HK-2 (cell line): ENCODE measurements at regions not wholly inside any gene's neighbourhood (a gene's known extent, or its start where the extent isn't known, plus 50 kb on each side); places are given as distances from the start of the nearest gene placed in this dataset.
"Not testable (repeated sequence)": the region's sequence is repeated elsewhere in the genome, so short reads cannot be mapped to it uniquely, and the experiment has no call there.

Experiments
- DNase-seq: peaks from one replicate; pipeline ENCODE4 v3.0.0-alpha.2; 2018; ENCODE audit not compliant: unreplicated experiment

GRCh38 chrX:155819966-155820491 is 61.1 kb upstream of the VAMP7 start:
- peak; percentile 48 for DNase-seq

DNA sequence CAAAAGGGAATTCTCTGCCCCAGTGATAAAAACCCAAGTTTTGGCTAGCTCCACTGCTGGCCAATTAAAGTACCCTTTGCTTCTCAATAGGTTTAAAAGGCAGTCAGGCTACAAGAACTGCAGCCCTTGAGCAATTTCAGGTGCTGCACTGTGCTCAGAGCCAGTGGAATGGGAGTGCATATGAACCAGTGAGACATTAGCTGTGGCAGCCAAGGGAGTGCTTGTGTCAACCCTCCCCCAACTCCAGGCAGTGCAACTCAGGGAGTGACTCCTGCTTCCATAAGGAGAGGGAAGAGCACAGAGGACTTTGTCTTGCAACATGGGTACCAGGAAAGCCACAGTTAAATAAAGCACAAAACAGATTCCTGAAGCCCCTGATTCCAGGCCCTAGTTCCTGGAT is 61.6 kb upstream of the VAMP7 start:
- no peak for DNase-seq

- DNase-seq: not testable (repeated sequence)
Observed at GRCh38 chrX:155814391-155814790, 66.8 kb upstream of the VAMP7 start.

DNA sequence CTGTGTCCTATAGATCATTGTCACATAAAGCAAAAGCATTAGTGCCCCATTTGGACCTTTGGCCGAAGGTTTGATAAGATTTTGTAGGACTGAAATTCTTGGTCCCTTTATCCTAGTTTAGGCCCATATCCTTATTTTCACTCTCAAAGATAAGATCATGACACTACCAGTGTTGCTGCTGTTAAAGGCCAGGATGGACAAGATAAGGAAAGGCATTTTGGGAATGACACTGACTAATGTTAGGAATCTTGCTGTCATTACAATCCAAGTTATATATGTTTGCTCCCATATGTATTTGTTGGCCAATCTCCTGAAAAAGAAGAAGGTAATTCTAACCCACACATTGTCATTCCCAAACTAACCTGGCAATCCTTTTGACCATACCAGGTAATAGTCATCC is 101.3 kb upstream of the VAMP7 start:
- DNase-seq: no peak

DNA sequence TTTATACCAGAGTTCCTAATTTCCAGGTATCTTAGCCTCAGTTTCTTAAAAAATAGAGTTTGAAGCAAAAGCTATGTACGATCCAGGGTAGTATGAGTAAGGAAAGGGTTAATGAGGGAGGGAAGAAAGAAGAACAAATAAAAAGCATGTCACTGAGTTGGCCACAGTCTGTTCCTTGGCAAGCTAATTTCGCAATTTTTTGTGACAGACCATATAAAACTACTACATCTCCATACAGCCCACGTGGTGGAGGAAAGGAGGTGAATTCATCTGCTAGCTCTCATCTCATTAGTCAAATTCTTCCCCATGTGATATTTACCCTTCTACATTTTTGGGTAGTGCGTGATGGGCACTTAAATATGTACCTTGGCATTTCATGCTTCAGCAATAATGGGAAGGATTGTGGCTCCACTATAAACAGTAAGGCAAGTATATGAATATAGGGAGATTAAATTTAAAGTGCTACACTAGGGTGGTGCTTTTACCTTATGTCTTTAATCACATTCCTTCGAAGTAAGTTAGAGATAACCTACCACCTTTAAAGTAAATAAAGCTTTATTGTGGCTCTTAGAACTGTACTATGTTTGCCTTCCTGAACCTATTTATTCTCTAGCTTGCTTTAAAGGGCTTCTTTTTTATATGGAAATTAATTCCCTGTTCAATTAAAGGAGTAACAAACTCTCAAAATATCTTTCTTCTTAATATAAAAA is 102.1 kb upstream of the VAMP7 start:
- DNase-seq: no peak

- DNase-seq: no peak
Observed at GRCh38 chrX:155774387-155774786, 106.8 kb upstream of the VAMP7 start.

GRCh38 chrX:155767876-155768769 is 113.0 kb upstream of the VAMP7 start:
- no peak for DNase-seq

DNA sequence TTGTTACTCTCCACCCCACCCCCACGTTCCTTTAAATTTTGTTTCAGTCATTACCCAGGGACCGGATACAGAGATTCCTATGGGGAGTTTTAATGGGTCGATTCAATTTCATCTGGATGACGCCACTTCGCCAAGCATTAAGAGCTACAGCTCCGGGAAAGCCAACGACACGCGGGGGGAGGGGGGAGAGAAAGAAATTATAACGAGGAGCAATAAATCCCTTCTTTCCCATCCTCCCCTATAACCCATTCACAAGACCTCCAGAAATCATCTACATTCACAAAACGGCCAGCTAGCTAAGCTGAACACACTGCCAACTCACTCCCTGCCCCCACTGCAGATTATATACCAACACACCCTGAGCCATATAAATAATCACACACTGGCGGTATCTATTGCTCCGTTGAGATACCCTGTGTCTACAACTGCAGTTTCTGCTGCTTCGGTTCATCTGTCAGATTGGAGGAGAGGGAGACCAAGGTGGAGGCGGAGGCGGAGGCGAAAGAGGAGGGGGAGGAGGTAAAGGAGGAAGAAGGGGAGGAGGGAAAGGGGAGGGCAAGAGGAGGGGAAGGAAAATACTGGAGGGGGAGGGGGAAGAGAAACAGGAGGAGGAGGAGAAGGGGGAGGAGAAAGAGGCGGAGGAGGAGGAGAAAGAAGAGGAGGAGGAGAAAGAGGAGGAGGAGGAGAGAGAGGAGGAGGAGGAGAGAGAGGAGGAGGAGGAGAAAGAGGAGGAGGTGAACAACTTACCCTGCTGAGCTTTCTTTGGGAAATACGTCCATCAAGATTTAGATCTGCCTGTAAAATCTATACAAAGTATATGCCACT is 113.9 kb upstream of the VAMP7 start:
- peak; percentile 40 for DNase-seq

DNA sequence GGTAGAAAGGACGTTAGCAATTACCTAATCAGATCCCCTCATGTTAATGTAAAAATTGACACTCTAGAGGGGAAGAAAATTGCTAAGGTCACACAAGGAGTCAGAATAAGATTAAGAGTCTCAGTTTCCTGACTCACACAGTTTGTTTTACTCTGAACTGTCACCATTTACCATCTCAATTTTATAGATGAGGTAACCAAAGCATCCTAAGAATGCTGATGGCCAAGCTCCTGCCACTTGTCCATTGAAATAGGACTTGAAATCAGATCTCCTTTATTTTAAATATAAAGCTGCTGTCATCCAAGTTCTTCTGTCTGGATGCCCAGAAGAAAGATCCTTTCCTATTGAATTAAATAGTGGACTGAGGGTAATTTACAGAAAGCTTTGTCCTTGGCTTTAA is 114.8 kb upstream of the VAMP7 start:
- no peak for DNase-seq

GRCh38 chrX:155761185-155761584 is 120.0 kb upstream of the VAMP7 start:
- DNase-seq: no peak

DNA sequence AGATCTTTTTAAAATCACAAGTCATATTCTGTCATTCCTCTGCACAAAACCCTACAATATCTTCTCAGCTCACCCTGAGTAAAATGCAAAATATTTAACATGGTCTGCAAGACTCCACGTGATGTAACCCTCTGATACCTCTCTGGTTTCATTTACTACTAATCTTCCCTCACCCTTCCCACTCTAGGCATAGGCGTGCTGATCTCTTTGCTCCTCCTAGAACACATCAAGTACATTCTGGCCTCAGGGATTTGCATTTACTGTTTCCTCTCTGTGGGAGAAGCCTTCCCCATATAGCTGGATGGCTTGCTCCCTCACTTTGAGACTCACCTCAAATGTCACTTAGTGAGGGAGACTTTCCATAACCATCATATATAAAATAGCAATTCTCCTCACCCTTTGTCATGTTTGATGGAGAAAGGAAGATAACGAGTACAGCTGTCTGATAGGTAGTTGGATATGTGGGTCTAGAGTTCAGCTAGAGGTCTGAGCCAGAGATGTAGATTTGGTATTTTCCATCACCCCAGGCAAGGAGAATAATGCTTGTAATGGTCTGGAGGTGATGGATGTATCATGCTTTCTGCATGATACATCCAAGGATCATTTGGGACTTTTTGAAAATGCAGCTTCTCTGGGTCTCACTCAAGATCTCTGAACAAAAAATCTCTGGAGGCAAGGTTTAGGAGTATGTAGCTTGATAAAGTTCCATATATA is 123.9 kb upstream of the VAMP7 start:
- no peak for DNase-seq

DNA sequence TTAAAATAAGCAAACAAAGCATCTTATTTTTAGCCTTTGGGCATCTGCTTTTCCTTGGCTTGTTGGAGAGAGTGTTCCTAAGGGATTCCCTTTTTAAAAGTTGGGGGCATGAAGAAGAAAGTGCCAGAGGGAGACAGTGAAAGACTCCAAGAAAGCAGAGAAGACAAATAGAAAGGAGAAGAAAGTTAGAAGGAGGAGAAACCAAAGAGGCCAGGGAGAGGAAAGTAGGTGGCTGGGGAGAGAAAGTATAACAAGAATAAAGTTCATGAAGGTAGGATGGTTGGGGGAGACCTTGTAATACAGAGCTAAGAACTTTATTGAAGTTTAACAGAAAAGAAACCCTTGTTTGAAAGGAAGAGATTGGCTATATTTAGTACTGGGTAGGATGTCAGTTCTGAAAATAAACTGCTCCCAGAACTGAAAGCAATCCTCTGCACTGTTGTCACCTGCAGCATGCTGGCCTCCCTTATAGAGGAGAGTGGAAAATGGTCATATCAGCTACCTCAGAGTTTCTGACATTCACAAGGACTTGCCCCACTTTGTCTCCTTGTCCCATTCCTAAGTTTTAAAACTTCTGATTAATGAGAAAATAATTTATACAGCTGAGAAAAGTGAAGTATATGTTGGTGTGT is 125.3 kb upstream of the VAMP7 start:
- no peak for DNase-seq

DNA sequence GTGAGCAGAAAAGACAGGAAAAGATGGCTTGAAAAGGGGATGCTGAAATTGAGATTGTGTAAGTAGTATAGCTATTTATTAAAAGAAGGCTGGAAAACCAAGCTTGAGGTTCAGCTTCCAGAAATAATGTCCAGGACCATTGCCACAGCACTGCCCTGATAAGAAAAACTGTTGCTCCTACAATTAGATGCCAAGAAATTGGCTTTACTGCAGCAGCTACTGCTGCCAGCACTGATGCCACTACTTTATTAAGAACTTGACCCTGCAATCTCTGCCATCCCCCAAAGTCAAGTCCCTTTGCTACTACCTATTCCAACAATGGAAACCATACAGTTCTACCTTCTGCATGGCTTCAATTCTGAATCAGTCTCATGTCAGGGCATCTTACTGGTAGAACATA is 130.0 kb upstream of the VAMP7 start:
- no peak for DNase-seq

GRCh38 chrX:155747520-155747919 is 133.6 kb upstream of the VAMP7 start:
- DNase-seq: no peak

DNA sequence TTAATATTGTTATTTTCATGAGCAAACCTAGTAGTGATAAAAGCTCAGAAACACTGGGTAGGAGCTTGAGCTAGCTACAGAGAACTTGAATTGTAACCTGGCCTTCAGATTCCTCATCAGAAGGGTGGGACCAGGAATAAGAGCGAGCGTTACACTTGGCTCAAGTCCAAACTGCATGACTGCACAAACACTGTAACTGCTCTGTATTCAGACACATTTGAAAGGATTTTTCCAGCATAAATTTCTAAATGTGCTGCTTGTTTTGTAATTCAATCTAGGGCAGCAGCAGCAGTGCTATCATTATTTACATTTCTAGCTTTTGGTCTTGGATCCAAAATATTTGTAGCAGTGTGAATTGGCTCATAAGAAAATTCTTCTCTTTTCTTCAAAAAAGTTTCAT is 133.0 kb upstream of the TMLHE start:
- DNase-seq: no peak

DNA sequence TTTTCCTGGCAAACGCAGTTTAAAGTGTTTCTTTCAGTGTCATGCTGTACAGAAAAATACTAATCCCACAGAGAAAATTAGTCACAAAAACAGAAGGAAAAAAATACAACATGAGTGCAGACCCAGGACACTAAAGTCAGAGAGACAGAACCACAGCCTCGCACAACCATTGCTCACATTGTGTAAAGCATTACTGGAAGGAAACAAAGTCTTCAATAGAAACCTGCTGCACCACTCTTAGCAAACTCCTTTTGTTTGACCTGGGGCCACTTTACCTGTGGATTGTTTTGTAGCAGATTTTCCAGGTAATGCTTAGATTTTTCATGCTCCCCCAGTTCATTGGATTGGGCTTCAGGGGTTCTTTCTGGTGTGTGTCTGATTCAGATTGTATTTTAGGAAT is 131.8 kb upstream of the TMLHE start:
- no peak for DNase-seq

DNA sequence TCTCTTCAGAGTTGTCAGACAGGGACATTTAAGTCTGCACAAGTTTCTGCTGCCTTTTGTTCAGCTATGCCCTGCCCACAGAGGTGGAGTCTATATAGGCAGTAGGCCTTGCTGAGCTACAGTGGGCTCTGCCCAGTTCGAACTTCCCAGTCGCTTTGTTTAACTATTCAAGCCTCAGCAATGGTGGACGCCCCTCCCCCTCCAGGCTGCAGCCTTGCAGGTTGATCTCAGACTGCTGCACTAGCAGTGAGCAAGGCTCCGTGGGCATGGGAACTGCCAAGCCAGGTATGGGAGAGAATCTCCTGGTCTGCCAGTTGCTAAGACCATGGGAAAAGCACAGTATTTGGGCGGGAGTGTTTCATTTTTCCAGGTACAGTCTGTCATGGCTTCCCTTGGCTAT is 115.6 kb upstream of the TMLHE start:
- DNase-seq: not testable (repeated sequence)

- DNase-seq: no peak
Observed at GRCh38 chrX:155718972-155719586, 106.3 kb upstream of the TMLHE start.

DNA sequence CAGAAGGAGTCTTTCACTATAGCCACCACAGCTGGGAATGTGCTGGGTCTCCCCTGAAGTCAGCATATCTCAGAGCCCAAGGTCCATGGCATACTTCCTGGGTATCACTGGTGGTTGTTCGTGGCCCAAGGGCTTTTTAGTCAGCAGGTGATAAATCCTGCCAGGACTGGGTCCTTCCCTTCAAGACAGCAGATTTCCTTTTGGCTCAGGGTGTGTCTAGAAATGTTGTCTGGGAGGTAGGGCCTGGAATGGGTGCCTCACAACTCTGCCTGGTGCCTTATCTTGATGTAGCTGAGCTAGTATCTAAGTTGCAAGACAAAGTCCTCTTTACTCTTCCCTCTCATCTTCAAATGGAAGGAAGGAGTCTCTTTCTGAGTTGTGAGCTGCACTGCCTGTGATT is 102.4 kb upstream of the TMLHE start:
- no peak for DNase-seq

GRCh38 chrX:155695419-155695818 is 82.7 kb upstream of the TMLHE start:
- no peak for DNase-seq

- no peak for DNase-seq
Observed at GRCh38 chrX:155694649-155695048, 81.9 kb upstream of the TMLHE start.
